ENCODE measurements at regions not wholly inside any gene's neighbourhood (a gene's known extent, or its start where the extent isn't known, plus 50 kb on each side); places are given as distances from the start of the nearest gene placed in this dataset.

GRCh38 chr15:39149636-39150150 lies 431.2 kb upstream of the THBS1 start:
- no peak for TF ChIP-seq FOS (IDR thresholded peaks at IDR 0.05; ENCODE audit: borderline replicate concordance, insufficient read depth, low read length)
- TF ChIP-seq CTCF (IDR thresholded peaks at IDR 0.05; ENCODE audit: extremely low read depth in 1 of 2, insufficient read depth in 1 of 2, low read depth in 1 of 2, low read length in 2 of 2): no peak
- TF ChIP-seq EZH2 (IDR thresholded peaks at IDR 0.05; ENCODE audit: borderline replicate concordance, low read depth, low read length, severe bottlenecking): no peak

Measured in endothelial cell of umbilical vein (primary cell).